Mesothelial cell of epicardium (in vitro differentiated cells): ENCODE measurements at regions not wholly inside any gene's neighbourhood (a gene's known extent, or its start where the extent isn't known, plus 50 kb on each side); places are given as distances from the start of the nearest gene placed in this dataset.

Experiments
- DNase-seq, 2 experiments: peaks; one replicate each; pipeline ENCODE4 v3.0.0; 2021; ENCODE audit warnings: low spot score in 2 of 2; ENCODE audit not compliant: unreplicated experiment in 2 of 2
- H3K27ac Mint-ChIP-seq: 2 replicates; pipeline ENCODE4 v1.8.0; 2021; ENCODE audit warnings: mixed read lengths
- H3K27me3 Mint-ChIP-seq: 2 replicates; pipeline ENCODE4 v1.8.0; 2021; ENCODE audit warnings: low read depth, mixed read lengths
- H3K36me3 Mint-ChIP-seq: 2 replicates; pipeline ENCODE4 v1.8.0; 2021; ENCODE audit warnings: mixed read lengths
- H3K4me1 Mint-ChIP-seq: 2 replicates; pipeline ENCODE4 v1.8.0; 2021; ENCODE audit warnings: mixed read lengths
- H3K4me3 Mint-ChIP-seq: 2 replicates; pipeline ENCODE4 v1.8.0; 2021; ENCODE audit warnings: mild to moderate bottlenecking, moderate library complexity, mixed read lengths
- H3K9me3 Mint-ChIP-seq: 2 replicates; pipeline ENCODE4 v1.8.0; 2021; ENCODE audit warnings: mixed read lengths
- CTCF ChIP-seq: fragments of 200-600 bp; sonication (generic); IDR thresholded peaks from one replicate; pipeline ENCODE4 v1.5.0; 2021; ENCODE audit warnings: antibody characterized with exemption; ENCODE audit not compliant: unreplicated experiment

GRCh38 chr3:106809041-106809440 lies 568.2 kb upstream of the CCDC54 start:
- H3K27me3 Mint-ChIP-seq = no peaks in the 10 kb centered on the region
- TF ChIP-seq CTCF = no peak
- H3K27ac Mint-ChIP-seq = peak overlapping the region; percentile 11
- H3K4me1 Mint-ChIP-seq = peaks cover 42% of the 10 kb centered on the region
- H3K9me3 Mint-ChIP-seq = no peaks in the 10 kb centered on the region
- DNase-seq = no peak
- H3K36me3 Mint-ChIP-seq = no peaks in the 10 kb centered on the region
- no peak overlapping the region for H3K4me3 Mint-ChIP-seq

DNA sequence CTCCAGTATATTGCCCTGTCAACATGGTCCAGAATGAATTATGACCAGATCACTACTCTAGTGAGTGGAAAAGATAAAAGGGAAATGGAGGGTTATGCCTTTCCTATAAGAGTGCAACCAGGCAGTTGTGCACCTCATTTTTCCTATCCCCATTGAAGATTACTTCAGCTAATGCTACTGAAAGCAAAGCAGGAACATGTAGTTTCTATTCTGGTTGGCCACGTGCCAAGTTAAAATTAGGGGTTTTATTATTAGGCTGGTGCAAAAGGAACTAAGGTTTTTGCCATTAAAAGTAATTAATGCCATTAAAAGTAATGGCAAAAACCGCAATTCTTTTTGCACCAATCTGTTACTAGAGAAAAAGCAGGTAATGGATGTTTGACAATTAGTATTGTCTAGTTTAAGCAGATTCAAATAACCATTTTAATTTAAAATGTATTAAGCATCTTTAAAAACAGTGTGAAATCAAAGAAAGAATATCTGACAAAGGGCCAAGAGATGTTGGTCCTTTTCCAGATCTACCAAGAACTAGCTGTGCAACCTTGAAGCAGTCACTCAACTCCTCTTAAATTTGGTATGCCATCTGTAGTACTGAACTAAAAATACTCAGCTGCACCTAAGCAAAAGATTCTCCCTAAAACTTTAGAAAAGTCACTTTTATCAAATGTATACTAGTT lies 567.5 kb upstream of the CCDC54 start:
- no peak for TF ChIP-seq CTCF
- no peak overlapping the region for H3K4me3 Mint-ChIP-seq
- H3K4me1 Mint-ChIP-seq = peaks cover 47% of the 10 kb centered on the region
- H3K27me3 Mint-ChIP-seq = no peaks in the 10 kb centered on the region
- peak overlapping the region; percentile 37 for H3K27ac Mint-ChIP-seq
- DNase-seq = no peak
- H3K36me3 Mint-ChIP-seq = no peaks in the 10 kb centered on the region
- H3K9me3 Mint-ChIP-seq = no peaks in the 10 kb centered on the region

DNA sequence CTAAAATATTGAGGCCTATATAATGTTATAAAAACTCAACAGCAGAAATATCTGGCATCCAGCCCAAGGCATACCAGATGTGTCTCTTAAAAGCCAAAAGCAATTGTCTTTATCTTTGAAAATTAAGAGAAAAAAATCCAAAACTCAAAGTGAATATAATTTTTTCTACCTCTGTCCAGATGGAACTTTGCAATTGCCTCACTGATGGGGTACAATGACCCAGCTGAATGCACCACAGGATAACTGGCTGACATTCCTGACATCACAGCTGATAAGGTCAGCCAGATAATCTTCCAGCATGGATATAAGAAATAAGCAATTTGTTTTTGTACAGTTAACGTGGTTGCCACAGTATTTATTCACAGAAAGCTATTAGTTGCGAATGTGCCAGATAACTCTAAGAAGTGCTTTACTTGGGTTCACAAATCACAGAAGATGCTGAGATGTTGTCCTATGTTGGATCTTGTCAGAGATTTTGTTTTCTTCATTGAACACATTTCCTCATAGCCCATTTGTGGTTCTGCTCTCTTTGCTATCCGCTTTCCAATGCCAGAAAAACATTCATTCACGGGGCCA lies 566.9 kb upstream of the CCDC54 start:
- no peak for TF ChIP-seq CTCF
- no peaks in the 10 kb centered on the region for H3K9me3 Mint-ChIP-seq
- H3K4me3 Mint-ChIP-seq = no peak overlapping the region
- H3K27me3 Mint-ChIP-seq = no peaks in the 10 kb centered on the region
- peak overlapping the region; percentile 78 for H3K27ac Mint-ChIP-seq
- no peaks in the 10 kb centered on the region for H3K36me3 Mint-ChIP-seq
- peaks cover 47% of the 10 kb centered on the region for H3K4me1 Mint-ChIP-seq
- DNase-seq = no peak

- Mint-ChIP-seq H3K4me3 (no peak overlapping the region), H3K9me3 (no peaks in the 10 kb centered on the region), H3K27ac (peak overlapping the region; percentile 78), H3K27me3 (no peaks in the 10 kb centered on the region), H3K36me3 (no peaks in the 10 kb centered on the region), H3K4me1 (peaks cover 47% of the 10 kb centered on the region)
- no peak for DNase-seq
- no peak for TF ChIP-seq CTCF
Observed at GRCh38 chr3:106811376-106811775, 565.9 kb upstream of the CCDC54 start.

GRCh38 chr3:106813742-106814141 lies 563.5 kb upstream of the CCDC54 start:
- Mint-ChIP-seq H3K36me3 (no peaks in the 10 kb centered on the region), H3K27ac (no peak overlapping the region), H3K27me3 (no peaks in the 10 kb centered on the region), H3K9me3 (no peaks in the 10 kb centered on the region), H3K4me3 (no peak overlapping the region), H3K4me1 (peaks cover 48% of the 10 kb centered on the region)
- no peak for TF ChIP-seq CTCF
- no peak for DNase-seq

GRCh38 chr3:106814231-106814630 lies 563.0 kb upstream of the CCDC54 start:
- H3K4me1 Mint-ChIP-seq = peaks cover 43% of the 10 kb centered on the region
- H3K36me3 Mint-ChIP-seq = no peaks in the 10 kb centered on the region
- H3K27ac Mint-ChIP-seq = no peak overlapping the region
- no peak for TF ChIP-seq CTCF
- no peak for DNase-seq
- no peak overlapping the region for H3K4me3 Mint-ChIP-seq
- H3K27me3 Mint-ChIP-seq = no peaks in the 10 kb centered on the region
- no peaks in the 10 kb centered on the region for H3K9me3 Mint-ChIP-seq
